ENCODE measurements at regions not wholly inside any gene's neighbourhood (a gene's known extent, or its start where the extent isn't known, plus 50 kb on each side); places are given as distances from the start of the nearest gene placed in this dataset.
"Not testable (repeated sequence)": the region's sequence is repeated elsewhere in the genome, so short reads cannot be mapped to it uniquely, and the experiment has no call there.

DNA sequence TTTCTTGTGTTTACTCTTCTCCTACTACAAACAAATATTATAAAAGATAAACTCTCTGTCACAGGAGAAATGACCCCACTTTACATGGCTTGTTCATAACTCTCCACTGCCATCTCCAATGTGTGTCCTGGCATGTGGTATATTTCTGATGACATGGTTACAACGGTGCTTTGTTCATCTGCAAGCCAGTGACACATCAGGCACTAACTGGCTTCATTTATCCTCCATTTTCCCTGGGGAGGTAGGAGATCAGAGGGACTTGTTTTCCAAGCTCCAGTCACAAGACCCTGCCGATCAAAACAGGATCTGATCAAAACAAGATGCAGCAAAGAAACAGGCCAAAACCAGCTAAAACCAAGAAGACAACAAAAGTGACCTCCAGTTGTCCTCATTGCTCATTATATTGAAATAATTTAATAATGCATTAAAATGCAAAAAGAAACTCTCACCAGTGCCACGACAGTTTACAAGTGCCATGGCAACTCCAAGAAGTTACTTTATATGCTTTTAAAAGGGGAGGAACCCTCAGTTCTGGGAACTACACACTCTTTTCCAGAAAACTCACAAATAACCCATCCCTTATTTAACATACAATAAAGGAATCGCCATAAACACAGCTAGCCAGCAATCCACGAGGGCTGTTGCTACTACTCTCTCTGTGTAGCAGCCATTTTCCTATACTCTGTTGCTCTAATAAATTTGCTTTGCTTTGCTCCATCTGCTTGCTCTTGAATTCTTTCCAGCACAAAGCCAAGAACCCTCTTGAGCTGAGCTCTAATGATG lies 224.2 kb downstream of the XPNPEP1 start:
- TF ChIP-seq ZNF274 (IDR thresholded peaks at IDR 0.05; ENCODE audit: low read depth, low read length) = no peak
- H3K4me3 ChIP-seq (ENCODE audit: low read length) = no peak overlapping the region

GRCh38 chr10:109698086-109698485 lies 225.2 kb downstream of the XPNPEP1 start:
- no peak overlapping the region for H3K4me3 ChIP-seq (ENCODE audit: low read length)
- no peak for TF ChIP-seq ZNF274 (IDR thresholded peaks at IDR 0.05; ENCODE audit: low read depth, low read length)

- no peak for TF ChIP-seq ZNF274 (IDR thresholded peaks at IDR 0.05; ENCODE audit: low read depth, low read length)
- no peak overlapping the region for H3K4me3 ChIP-seq (ENCODE audit: low read length)
Measured at GRCh38 chr10:109696981-109697775, 226.1 kb downstream of the XPNPEP1 start.

GRCh38 chr10:109696462-109696861 lies 226.8 kb downstream of the XPNPEP1 start:
- H3K4me3 ChIP-seq (ENCODE audit: low read length) = no peak overlapping the region
- no peak for TF ChIP-seq ZNF274 (IDR thresholded peaks at IDR 0.05; ENCODE audit: low read depth, low read length)

DNA sequence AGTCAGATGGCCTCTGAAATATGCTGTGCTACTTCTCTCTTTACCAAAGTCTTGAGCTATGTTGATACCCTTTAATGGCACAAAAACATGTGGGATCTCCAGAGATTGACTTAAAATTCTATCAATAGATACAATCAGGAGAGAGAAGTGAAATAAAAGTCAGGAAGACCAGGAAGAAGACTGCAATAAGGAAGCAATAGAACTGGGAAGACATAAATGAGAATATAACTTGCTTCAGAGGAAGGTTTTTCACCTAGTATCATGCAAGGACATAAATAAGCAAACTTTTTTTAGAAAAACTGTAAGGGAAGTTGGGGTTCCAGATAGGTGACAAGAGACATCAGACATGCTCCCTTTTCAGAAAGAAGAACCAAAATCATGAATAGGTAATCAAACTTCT lies 227.3 kb downstream of the XPNPEP1 start:
- H3K4me3 ChIP-seq (ENCODE audit: low read length) = no peak overlapping the region

DNA sequence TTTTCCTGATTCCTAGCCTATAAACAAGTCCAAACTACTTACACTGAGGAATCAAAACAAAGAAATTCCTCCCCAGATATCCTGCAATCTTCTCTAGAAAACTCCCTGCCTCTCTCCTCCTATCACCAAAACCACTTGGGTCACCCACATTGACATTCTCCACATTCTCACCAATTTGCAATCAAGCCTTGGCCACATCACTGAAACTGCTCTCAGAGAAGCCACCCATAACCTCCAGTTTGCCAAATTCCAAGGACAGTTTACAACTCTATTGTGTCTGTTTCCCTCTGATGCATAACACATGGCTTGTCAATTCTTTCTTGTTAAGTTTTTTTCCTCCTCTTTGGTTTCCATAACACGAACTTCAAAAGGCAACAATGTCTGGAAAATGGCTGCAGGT lies 233.5 kb downstream of the XPNPEP1 start:
- no peak for TF ChIP-seq ZNF274 (IDR thresholded peaks at IDR 0.05; ENCODE audit: low read depth, low read length)
- no peak overlapping the region for H3K4me3 ChIP-seq (ENCODE audit: low read length)

More for the DNA sequence above, 227.3 kb downstream of the XPNPEP1 start:
- no peak for TF ChIP-seq ZNF274 (IDR thresholded peaks at IDR 0.05; ENCODE audit: low read depth, low read length)

DNA sequence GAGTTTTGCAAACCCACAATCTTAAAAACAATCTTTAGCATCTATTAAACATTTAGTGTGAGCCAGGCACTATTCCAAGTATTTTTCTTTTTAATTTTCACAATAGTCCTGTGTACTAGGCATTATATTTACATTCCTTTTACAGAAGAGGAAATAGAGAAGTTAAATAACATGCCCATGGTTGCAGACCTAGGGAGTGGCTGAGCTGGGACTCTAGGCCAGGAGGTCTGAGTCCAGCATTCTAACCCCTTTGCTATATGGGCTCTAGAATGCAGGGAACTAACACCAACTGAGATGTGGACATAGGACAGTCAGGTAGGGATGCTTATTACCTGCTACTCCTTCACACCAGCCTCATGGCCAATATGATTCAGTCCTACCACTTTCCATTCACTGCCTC lies 243.8 kb downstream of the XPNPEP1 start:
- TF ChIP-seq ZNF274 (IDR thresholded peaks at IDR 0.05; ENCODE audit: low read depth, low read length) = no peak
- no peak overlapping the region for H3K4me3 ChIP-seq (ENCODE audit: low read length)

DNA sequence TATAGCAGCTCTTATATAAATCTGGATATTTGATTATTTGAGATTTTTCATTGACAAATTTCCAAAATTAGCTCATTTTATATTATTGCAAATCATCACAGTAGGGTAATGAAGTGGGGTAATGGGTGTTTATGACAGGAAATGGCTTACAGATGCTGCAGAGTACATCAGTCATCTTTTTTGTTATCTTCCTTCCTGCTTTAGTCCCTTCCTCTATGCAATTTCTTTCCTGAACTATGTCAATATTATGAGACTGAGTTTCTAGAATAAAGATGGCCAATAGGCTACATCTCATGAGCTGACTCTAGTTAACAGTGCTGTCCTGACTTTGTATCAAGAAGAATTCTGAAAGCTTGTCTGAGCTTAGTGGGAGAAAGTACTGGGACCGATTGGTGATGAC lies 244.5 kb downstream of the XPNPEP1 start:
- no peak overlapping the region for H3K4me3 ChIP-seq (ENCODE audit: low read length)
- no peak for TF ChIP-seq ZNF274 (IDR thresholded peaks at IDR 0.05; ENCODE audit: low read depth, low read length)

GRCh38 chr10:109676703-109677102 lies 246.6 kb downstream of the XPNPEP1 start:
- TF ChIP-seq ZNF274 (IDR thresholded peaks at IDR 0.05; ENCODE audit: low read depth, low read length) = no peak
- H3K4me3 ChIP-seq (ENCODE audit: low read length) = no peak overlapping the region

DNA sequence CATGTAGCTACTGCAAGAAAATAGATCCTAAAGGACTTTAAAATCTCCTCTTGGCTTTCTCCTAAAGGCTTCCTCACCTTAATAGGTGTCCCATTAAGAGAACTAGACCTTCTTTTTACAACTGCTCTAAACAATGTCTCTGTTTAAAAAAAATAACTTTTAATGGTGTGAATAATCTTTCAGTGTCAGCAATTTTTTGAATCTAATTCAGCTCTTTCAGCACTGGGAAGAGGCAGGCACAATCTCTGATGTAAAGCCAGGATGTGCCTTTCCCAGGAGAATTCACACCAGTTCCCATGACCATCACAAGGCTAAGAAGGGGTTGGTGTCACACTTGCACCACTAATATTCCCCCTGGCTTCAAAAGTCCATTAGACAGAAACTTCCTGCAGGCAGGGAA lies 254.6 kb downstream of the XPNPEP1 start:
- H3K4me3 ChIP-seq (ENCODE audit: low read length) = no peak overlapping the region
- TF ChIP-seq ZNF274 (IDR thresholded peaks at IDR 0.05; ENCODE audit: low read depth, low read length) = no peak

GRCh38 chr10:109668154-109668665 lies 255.1 kb downstream of the XPNPEP1 start:
- no peak for TF ChIP-seq ZNF274 (IDR thresholded peaks at IDR 0.05; ENCODE audit: low read depth, low read length)
- no peak overlapping the region for H3K4me3 ChIP-seq (ENCODE audit: low read length)

DNA sequence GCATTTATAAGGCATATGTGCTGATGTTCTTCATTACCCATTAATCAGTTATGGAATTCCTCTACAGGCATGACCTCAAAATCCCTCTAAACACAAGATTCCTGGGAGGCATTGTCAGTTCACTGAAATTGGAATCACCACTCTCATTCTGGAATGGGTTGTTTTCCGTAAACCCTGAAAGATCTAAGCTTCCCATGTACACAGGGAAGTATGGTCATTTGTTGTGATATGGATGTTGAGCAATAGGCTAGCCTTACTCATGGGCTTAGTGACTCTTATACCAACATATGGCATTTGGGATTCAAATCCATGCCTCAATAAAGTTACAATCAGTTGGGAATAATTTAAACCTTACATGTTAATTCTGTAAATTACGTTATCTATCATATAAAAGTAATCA lies 258.0 kb downstream of the XPNPEP1 start:
- no peak for TF ChIP-seq ZNF274 (IDR thresholded peaks at IDR 0.05; ENCODE audit: low read depth, low read length)
- no peak overlapping the region for H3K4me3 ChIP-seq (ENCODE audit: low read length)

DNA sequence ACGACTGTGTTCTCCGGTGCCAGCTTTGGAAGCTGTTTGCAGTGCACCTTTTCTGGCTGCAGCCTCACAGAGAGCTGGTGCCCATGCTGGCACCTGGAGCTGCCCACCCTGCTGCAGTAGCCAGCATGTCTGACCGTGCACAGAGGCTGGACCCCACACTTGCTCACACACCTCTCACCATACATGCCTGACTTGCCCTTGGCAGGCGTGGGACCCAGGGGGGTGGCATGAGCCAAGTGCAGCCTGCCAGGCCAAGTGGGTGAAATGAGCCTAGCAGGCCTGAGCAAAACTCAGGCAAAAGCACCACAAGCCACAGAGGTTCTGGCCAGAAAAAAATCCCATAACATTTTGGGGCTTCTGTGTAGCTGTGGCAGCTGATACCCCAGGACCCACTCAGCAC lies 258.8 kb downstream of the XPNPEP1 start:
- no peak for TF ChIP-seq ZNF274 (IDR thresholded peaks at IDR 0.05; ENCODE audit: low read depth, low read length)
- H3K4me3 ChIP-seq (ENCODE audit: low read length) = no peak overlapping the region

DNA sequence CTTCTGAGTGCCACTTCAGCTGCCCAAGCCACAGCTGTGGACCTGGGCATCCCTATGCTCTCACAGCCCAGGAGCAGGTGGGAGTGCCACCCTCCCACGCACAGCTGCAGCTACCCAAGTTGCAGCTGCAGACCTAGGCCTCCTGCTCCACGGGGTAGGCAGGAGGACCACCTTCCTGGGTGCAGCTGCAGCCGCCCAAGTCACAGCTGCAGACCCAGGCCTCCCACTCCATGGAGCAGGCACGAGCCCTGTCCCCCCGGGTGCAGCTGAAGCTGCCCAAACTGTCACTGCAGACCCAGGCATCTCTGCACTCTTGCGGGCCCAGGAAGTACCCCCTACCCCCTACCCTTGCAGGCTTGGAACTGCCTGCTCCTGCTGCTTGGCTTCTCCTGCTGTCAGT lies 260.2 kb downstream of the XPNPEP1 start:
- no peak for TF ChIP-seq ZNF274 (IDR thresholded peaks at IDR 0.05; ENCODE audit: low read depth, low read length)
- H3K4me3 ChIP-seq (ENCODE audit: low read length) = no peak overlapping the region

DNA sequence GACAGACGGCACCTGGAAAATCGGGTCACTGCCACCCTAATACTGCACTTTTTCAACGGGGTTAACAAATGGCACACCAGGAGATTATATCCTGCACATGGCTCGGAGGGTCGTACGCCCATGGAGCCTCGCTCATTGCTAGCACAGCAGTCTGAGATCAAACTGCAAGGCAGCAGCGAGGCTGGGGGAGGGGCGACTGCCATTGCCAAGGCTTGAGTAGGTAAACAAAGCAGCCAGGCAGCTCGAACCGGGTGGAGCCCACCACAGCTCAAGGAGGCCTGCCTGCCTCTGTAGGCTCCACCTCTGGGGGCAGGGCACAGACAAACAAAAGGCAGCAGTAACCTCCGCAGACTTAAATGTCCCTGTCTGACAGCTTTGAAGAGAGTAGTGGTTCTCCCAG lies 270.7 kb downstream of the XPNPEP1 start:
- H3K4me3 ChIP-seq (ENCODE audit: low read length) = not testable (repeated sequence)

Measured in GM08714 (cell line).